HL-60 (cell line): ENCODE measurements at regions not wholly inside any gene's neighbourhood (a gene's known extent, or its start where the extent isn't known, plus 50 kb on each side); places are given as distances from the start of the nearest gene placed in this dataset.
"Not testable (repeated sequence)": the region's sequence is repeated elsewhere in the genome, so short reads cannot be mapped to it uniquely, and the experiment has no call there.

ENCODE experiments used
- DNase-seq, 2 experiments: peaks; one replicate each; pipeline ENCODE4 v3.0.0-alpha.2; 2010 to 2020; ENCODE audit warnings: low read depth in 1 of 2, low spot score in 1 of 2
- H3K27ac ChIP-seq: fragments of 250-450 bp; sonication (Bioruptor Pico); replicated peaks from 2 replicates; pipeline ENCODE4 v1.5.1; 2020; ENCODE audit warnings: mild to moderate bottlenecking, moderate library complexity
- H3K27me3 ChIP-seq: fragments of 250-450 bp; sonication (Bioruptor Pico); 2 replicates; pipeline ENCODE4 v1.5.1; 2021; ENCODE audit warnings: mild to moderate bottlenecking, moderate library complexity; ENCODE audit not compliant: insufficient read depth, poor library complexity, severe bottlenecking
- H3K4me3 ChIP-seq: replicated peaks from 2 replicates; pipeline ENCODE4 v1.5.1; 2011; ENCODE audit warnings: mild to moderate bottlenecking, control low read depth, low read length; ENCODE audit not compliant: insufficient read depth
- GABPA ChIP-seq: IDR thresholded peaks from 2 replicates; pipeline ENCODE4 v1.6.1; 2012; ENCODE audit warnings: low read depth
- POLR2AphosphoS5 ChIP-seq: IDR thresholded peaks from 2 replicates; pipeline ENCODE4 v1.6.1; 2012; ENCODE audit warnings: low read depth
- SPI1 ChIP-seq: IDR thresholded peaks from 2 replicates; pipeline ENCODE4 v1.6.1; 2012; ENCODE audit warnings: low read depth, mild to moderate bottlenecking, borderline replicate concordance
- TF ChIP-seq, protein P1 (sequence below): IDR thresholded peaks from one replicate; pipeline ENCODE4 v1.5.1; 2011; ENCODE audit warnings: low read length, control low read depth, inconsistent platforms; ENCODE audit not compliant: insufficient read depth
- TF ChIP-seq, protein P2 (sequence below): IDR thresholded peaks from 2 replicates; pipeline ENCODE4 v1.6.1; 2012; ENCODE audit warnings: low read depth; ENCODE audit not compliant: insufficient replicate concordance

DNA sequence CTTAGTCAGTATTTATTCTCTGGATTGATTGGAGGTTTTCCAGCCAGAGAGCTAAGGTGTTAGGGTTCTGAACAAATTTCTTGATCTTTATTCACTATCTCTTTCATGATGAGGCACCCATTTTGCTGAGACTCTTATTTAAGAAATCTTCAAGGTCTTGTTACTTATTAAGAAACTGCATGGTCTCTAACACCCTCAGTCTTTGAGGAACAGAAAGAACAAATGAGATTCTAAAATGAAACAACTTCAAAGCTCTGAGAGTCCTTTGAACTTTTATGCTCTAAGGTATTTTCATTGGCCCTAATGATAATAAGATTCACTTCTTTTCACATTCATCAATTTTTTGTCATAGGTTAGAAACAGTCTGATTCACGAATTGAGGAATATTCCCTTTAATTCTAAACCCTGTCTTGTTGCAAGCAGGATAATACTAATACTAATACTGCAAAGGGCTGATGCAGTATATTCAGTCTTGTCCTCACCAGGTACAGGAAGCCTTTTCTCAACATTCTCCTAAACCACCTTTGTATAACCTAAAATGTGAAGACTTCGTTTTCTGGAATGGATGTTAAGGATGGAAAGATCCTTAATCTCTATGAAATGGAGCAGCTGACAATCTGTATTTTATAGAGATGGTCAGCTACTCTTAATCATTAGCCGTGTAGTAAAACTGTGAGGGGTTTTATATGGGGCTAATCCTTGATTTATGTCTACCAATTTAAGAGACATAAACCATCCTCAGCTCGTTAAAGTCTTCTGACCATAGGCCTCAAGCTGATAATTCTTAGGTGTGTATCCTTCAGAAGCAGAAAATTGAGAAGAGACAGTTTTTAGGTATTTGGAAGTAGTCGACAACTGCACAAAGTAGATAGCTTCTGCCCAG, 198.3 kb downstream of the OTOL1 start:
- H3K27me3 ChIP-seq = no peaks in the 10 kb centered on the region
- TF ChIP-seq SPI1 = no peak
- no peak overlapping the region for H3K27ac ChIP-seq
- H3K4me3 ChIP-seq = no peak overlapping the region
- no peak for DNase-seq

DNA sequence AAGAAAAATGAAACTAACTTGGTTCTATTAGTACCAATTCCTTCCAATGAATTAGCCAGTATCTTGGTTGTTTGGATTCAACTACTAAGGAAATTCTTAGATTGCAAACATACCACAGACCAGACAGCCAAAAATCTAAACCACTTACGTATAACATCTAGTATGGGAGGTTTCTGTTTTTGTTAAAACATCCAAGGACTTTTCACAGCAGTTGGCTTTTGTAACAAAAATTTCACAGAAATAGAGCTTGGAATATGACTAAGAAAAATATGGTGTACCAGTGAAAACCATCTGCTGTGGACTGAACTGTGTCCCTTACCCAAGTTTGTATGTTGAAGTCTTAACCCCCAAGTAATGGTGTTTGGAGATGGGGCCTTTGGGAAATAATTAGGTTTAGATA, 199.2 kb downstream of the OTOL1 start:
- H3K27ac ChIP-seq = no peak overlapping the region
- no peak overlapping the region for H3K4me3 ChIP-seq
- DNase-seq = no peak
- H3K27me3 ChIP-seq = no peaks in the 10 kb centered on the region
- TF ChIP-seq POLR2AphosphoS5 = no peak
- TF ChIP-seq, protein P1, sequence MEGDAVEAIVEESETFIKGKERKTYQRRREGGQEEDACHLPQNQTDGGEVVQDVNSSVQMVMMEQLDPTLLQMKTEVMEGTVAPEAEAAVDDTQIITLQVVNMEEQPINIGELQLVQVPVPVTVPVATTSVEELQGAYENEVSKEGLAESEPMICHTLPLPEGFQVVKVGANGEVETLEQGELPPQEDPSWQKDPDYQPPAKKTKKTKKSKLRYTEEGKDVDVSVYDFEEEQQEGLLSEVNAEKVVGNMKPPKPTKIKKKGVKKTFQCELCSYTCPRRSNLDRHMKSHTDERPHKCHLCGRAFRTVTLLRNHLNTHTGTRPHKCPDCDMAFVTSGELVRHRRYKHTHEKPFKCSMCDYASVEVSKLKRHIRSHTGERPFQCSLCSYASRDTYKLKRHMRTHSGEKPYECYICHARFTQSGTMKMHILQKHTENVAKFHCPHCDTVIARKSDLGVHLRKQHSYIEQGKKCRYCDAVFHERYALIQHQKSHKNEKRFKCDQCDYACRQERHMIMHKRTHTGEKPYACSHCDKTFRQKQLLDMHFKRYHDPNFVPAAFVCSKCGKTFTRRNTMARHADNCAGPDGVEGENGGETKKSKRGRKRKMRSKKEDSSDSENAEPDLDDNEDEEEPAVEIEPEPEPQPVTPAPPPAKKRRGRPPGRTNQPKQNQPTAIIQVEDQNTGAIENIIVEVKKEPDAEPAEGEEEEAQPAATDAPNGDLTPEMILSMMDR = no peak
- TF ChIP-seq, protein P2, sequence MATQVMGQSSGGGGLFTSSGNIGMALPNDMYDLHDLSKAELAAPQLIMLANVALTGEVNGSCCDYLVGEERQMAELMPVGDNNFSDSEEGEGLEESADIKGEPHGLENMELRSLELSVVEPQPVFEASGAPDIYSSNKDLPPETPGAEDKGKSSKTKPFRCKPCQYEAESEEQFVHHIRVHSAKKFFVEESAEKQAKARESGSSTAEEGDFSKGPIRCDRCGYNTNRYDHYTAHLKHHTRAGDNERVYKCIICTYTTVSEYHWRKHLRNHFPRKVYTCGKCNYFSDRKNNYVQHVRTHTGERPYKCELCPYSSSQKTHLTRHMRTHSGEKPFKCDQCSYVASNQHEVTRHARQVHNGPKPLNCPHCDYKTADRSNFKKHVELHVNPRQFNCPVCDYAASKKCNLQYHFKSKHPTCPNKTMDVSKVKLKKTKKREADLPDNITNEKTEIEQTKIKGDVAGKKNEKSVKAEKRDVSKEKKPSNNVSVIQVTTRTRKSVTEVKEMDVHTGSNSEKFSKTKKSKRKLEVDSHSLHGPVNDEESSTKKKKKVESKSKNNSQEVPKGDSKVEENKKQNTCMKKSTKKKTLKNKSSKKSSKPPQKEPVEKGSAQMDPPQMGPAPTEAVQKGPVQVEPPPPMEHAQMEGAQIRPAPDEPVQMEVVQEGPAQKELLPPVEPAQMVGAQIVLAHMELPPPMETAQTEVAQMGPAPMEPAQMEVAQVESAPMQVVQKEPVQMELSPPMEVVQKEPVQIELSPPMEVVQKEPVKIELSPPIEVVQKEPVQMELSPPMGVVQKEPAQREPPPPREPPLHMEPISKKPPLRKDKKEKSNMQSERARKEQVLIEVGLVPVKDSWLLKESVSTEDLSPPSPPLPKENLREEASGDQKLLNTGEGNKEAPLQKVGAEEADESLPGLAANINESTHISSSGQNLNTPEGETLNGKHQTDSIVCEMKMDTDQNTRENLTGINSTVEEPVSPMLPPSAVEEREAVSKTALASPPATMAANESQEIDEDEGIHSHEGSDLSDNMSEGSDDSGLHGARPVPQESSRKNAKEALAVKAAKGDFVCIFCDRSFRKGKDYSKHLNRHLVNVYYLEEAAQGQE = no peak
- no peak for TF ChIP-seq SPI1
- TF ChIP-seq GABPA = no peak

DNA sequence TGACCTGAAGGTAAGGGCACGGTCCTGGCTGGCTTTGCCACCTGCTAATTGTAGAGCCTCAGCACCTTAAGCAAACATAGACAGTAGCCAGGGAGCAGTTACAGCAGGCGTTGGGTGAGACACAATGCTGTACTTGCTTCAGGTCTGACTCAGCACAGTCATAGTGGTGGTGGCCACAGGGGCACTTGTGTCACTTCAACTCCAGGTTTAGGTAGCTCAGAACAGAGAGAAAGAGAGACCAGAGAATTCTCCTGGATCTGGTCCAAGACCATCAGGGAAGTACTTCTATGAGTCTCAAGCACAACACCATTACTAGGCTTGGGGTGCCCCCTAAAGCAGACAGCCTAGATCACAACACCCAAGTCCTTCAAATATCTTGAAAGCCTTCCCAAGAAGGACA, 204.4 kb downstream of the OTOL1 start:
- TF ChIP-seq, protein P1 = no peak
- no peak for TF ChIP-seq POLR2AphosphoS5
- TF ChIP-seq, protein P2 = no peak
- no peak for TF ChIP-seq GABPA
- TF ChIP-seq SPI1 = no peak
- DNase-seq = no peak
- Histone ChIP-seq H3K27ac (no peak overlapping the region), H3K27me3 (no peaks in the 10 kb centered on the region), H3K4me3 (no peak overlapping the region)

DNA sequence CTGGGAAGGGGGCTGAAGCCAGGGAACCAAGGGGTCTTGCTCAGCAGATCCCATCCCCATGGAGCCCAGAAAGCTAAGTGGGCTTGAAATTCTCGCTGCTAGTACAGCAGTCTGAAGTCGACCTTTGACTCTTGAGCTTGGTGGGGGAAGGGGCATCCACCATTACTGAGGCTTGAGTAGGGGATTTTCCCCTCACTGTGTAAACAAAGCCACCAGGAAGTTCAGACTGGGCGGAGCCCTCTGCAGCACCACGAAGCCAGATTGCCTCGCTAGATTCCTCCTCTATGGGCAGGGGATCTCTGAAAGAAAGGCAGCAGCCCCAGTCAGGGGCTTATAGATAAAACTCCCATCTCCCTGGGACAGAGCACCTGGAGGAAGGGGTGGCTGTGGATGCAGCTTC, 210.6 kb downstream of the OTOL1 start:
- H3K27me3 ChIP-seq, H3K27ac ChIP-seq, DNase-seq, H3K4me3 ChIP-seq: not testable (repeated sequence)

DNA sequence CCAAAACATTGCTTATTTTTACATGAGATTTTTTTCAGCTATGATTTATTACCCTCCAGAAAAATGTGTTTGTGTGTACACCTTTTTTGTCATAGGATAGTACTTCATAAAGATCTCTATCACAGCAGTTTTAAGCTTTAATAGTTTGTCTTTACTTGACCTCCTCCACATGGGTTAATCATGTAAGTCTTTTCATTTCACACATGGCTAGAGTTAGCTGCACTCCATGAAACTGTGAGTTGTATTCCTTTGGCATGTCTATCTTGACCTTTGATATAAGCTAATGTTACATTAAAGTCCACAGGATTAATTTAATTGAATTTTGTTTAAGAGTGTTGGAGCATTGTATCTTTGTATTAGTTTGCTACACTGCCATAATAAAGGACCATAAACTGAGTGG, 217.1 kb downstream of the OTOL1 start:
- TF ChIP-seq POLR2AphosphoS5 (no peak), GABPA (no peak), SPI1 (no peak)
- TF ChIP-seq, protein P2 = no peak
- TF ChIP-seq, protein P1 = no peak
- no peak overlapping the region for H3K27ac ChIP-seq
- no peaks in the 10 kb centered on the region for H3K27me3 ChIP-seq
- no peak overlapping the region for H3K4me3 ChIP-seq
- DNase-seq = no peak
